CD14-positive monocyte (primary cell): ENCODE measurements at regions not wholly inside any gene's neighbourhood (a gene's known extent, or its start where the extent isn't known, plus 50 kb on each side); places are given as distances from the start of the nearest gene placed in this dataset.

Experiments
- DNase-seq, 3 donors: peaks; one replicate each; pipeline ENCODE4 v3.0.0-alpha.2; 2011 to 2022
- H2AFZ ChIP-seq: 2 replicates; pipeline ENCODE4 v1.6.0; 2012; ENCODE audit warnings: mild to moderate bottlenecking, low read depth, low read length, inconsistent platforms; ENCODE audit not compliant: insufficient read depth, poor library complexity, severe bottlenecking
- H3K27ac ChIP-seq, 2 donors: 1 replicate in 1 of 2; 2 replicates in 1 of 2; pipeline ENCODE4 v1.5.1; 2012 to 2013; ENCODE audit warnings: low read length in 2 of 2, control low read depth in 1 of 2, inconsistent platforms in 1 of 2, low read depth in 1 of 2, mild to moderate bottlenecking in 1 of 2
- H3K27me3 ChIP-seq, 2 donors: one replicate each; pipeline versions ENCODE4 v1.6.0 to v1.6.1; 2011 to 2013; ENCODE audit warnings: low read length in 2 of 2; ENCODE audit not compliant: control insufficient read depth in 2 of 2, insufficient read depth in 2 of 2
- H3K36me3 ChIP-seq, 2 donors: replicated peaks in 1 of 2; 1 replicate in 1 of 2; 2 replicates in 1 of 2; pipeline versions ENCODE4 v1.5.1 to v1.6.1; 2012 to 2013; ENCODE audit warnings: low read length in 2 of 2, control low read depth in 1 of 2, inconsistent platforms in 1 of 2, mild to moderate bottlenecking in 1 of 2; ENCODE audit not compliant: insufficient read depth in 2 of 2, control insufficient read depth in 1 of 2
- H3K4me1 ChIP-seq, 2 donors: 1 replicate in 1 of 2; 2 replicates in 1 of 2; pipeline versions ENCODE4 v1.5.1 to v1.6.1; 2012 to 2013; ENCODE audit warnings: low read length in 2 of 2, control low read depth in 1 of 2, inconsistent platforms in 1 of 2, mild to moderate bottlenecking in 1 of 2, moderate library complexity in 1 of 2; ENCODE audit not compliant: insufficient read depth in 2 of 2, control insufficient read depth in 1 of 2
- H3K4me2 ChIP-seq: replicated peaks from 2 replicates; pipeline ENCODE3; 2012; ENCODE audit warnings: low read length, moderate library complexity, mild to moderate bottlenecking; ENCODE audit not compliant: poor library complexity, severe bottlenecking; ENCODE audit errors: extremely low read depth
- H3K4me3 ChIP-seq, 3 experiments: fragments of 200-600 bp in 1 of 3; sonication (generic) in 1 of 3; replicated peaks in 1 of 3; 1 replicate in 2 of 3; 2 replicates in 1 of 3; pipeline ENCODE4 v1.5.1; 2011 to 2013; ENCODE audit warnings: low read length in 3 of 3, mild to moderate bottlenecking in 3 of 3, control low read depth in 2 of 3, low read depth in 2 of 3, inconsistent platforms in 1 of 3, moderate library complexity in 1 of 3
- H3K79me2 ChIP-seq: 2 replicates; pipeline ENCODE4 v1.6.0; 2012; ENCODE audit warnings: mild to moderate bottlenecking, control low read depth, inconsistent platforms, low read length, moderate library complexity; ENCODE audit not compliant: insufficient read depth
- H3K9ac ChIP-seq: 2 replicates; pipeline ENCODE4 v1.6.0; 2017; ENCODE audit warnings: low read length, mild to moderate bottlenecking; ENCODE audit not compliant: insufficient read depth, poor library complexity, severe bottlenecking
- H3K9me3 ChIP-seq, 2 donors: replicated peaks in 1 of 2; 1 replicate in 1 of 2; 2 replicates in 1 of 2; pipeline versions ENCODE4 v1.5.1 to v1.6.1; 2012 to 2013; ENCODE audit warnings: low read length in 2 of 2, control low read depth in 1 of 2; ENCODE audit not compliant: control insufficient read depth in 1 of 2, insufficient read depth in 1 of 2
- H4K20me1 ChIP-seq: 2 replicates; pipeline ENCODE4 v1.6.0; 2012; ENCODE audit warnings: mild to moderate bottlenecking, low read length, control low read depth, moderate library complexity; ENCODE audit not compliant: insufficient read depth
- H3K27ac Mint-ChIP-seq, 7 donors: one replicate each; pipeline ENCODE4 v1.8.0; 2020; ENCODE audit warnings: mild to moderate bottlenecking in 7 of 7, mixed read lengths in 7 of 7, moderate library complexity in 6 of 7, inconsistent platforms in 2 of 7
- H3K27me3 Mint-ChIP-seq, 3 donors: one replicate each; pipeline ENCODE4 v1.8.0; 2021 to 2022; ENCODE audit warnings: low read depth in 3 of 3, mild to moderate bottlenecking in 3 of 3, mixed read lengths in 3 of 3, moderate library complexity in 3 of 3, inconsistent platforms in 1 of 3
- H3K36me3 Mint-ChIP-seq, 2 donors: one replicate each; pipeline ENCODE4 v1.8.0; 2020; ENCODE audit warnings: mixed read lengths in 2 of 2, inconsistent platforms in 1 of 2, mild to moderate bottlenecking in 1 of 2
- H3K4me1 Mint-ChIP-seq: one replicate; pipeline ENCODE4 v1.8.0; 2020; ENCODE audit warnings: mild to moderate bottlenecking, mixed read lengths
- H3K4me3 Mint-ChIP-seq, 2 donors: one replicate each; pipeline ENCODE4 v1.8.0; 2020; ENCODE audit warnings: mild to moderate bottlenecking in 2 of 2, mixed read lengths in 2 of 2, moderate library complexity in 1 of 2
- H3K9me3 Mint-ChIP-seq, 7 donors: one replicate each; pipeline ENCODE4 v1.8.0; 2020 to 2022; ENCODE audit warnings: mixed read lengths in 7 of 7, mild to moderate bottlenecking in 6 of 7, moderate library complexity in 6 of 7, inconsistent platforms in 2 of 7
- WGBS: methylation state at CpG from one replicate; pipeline ENCODE4 v1.1.5; 2013; ENCODE audit warnings: missing lambda C conversion rate; ENCODE audit not compliant: insufficient coverage; 5-methylcytosine and 5-hydroxymethylcytosine counted together
- intact Hi-C, 2 donors: fragments of 100-400 bp; cut with micrococcal nuclease; formaldehyde crosslinking; loops; one replicate each; pipeline versions ENCODE4 v1.15.0 to v1.15.1; 2023
- TF ChIP-seq, protein P1 (sequence below): fragments of 200-600 bp; IDR thresholded peaks from one replicate; pipeline ENCODE4 v1.8.0; 2022; ENCODE audit warnings: antibody characterized with exemption, mild to moderate bottlenecking

DNA sequence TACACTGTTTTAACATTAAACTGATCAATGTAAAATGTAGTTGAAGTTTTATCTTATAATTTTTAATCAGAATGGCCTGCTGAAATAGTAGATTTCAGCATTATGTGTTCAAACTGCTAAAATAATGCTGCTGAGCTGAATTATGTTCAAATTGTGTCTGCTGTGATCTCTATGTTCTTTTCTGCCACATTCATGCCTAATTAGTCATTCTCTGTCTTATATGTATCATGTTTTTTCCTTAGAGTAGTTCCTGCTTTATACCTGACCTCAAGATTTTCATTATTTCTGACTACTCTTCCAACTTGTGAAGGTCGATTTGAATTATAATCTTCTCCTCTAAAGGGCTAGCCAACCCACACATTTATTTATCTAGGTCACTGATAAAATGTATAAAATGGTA, 476.7 kb upstream of the EPHA7 start:
- no peak overlapping the region for H3K27ac ChIP-seq
- H4K20me1 ChIP-seq = no peaks in the 10 kb centered on the region
- no peaks in the 10 kb centered on the region for H3K27me3 ChIP-seq
- H3K4me2 ChIP-seq = no peak overlapping the region
- TF ChIP-seq, protein P1, sequence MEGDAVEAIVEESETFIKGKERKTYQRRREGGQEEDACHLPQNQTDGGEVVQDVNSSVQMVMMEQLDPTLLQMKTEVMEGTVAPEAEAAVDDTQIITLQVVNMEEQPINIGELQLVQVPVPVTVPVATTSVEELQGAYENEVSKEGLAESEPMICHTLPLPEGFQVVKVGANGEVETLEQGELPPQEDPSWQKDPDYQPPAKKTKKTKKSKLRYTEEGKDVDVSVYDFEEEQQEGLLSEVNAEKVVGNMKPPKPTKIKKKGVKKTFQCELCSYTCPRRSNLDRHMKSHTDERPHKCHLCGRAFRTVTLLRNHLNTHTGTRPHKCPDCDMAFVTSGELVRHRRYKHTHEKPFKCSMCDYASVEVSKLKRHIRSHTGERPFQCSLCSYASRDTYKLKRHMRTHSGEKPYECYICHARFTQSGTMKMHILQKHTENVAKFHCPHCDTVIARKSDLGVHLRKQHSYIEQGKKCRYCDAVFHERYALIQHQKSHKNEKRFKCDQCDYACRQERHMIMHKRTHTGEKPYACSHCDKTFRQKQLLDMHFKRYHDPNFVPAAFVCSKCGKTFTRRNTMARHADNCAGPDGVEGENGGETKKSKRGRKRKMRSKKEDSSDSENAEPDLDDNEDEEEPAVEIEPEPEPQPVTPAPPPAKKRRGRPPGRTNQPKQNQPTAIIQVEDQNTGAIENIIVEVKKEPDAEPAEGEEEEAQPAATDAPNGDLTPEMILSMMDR = no peak
- no peaks in the 10 kb centered on the region for H3K9me3 ChIP-seq
- Mint-ChIP-seq H3K36me3 (no peaks in the 10 kb centered on the region), H3K4me1 (no peaks in the 10 kb centered on the region), H3K27me3 (no peaks in the 10 kb centered on the region), H3K4me3 (no peak overlapping the region), H3K9me3 (peaks cover 0 to 3% (median 0%) of the 10 kb centered on the region in 7 donors), H3K27ac (no peak overlapping the region)
- no peak overlapping the region for H3K4me3 ChIP-seq
- DNase-seq = no peak
- H3K9ac ChIP-seq = no peak overlapping the region
- WGBS = no CpG with 5 or more reads among the region's 1 CpG
- intact Hi-C loops = no loop called here
- H3K4me1 ChIP-seq = no peaks in the 10 kb centered on the region
- H3K36me3 ChIP-seq = no peaks in the 10 kb centered on the region
- H3K79me2 ChIP-seq = no peaks in the 10 kb centered on the region
- no peak overlapping the region for H2AFZ ChIP-seq

DNA sequence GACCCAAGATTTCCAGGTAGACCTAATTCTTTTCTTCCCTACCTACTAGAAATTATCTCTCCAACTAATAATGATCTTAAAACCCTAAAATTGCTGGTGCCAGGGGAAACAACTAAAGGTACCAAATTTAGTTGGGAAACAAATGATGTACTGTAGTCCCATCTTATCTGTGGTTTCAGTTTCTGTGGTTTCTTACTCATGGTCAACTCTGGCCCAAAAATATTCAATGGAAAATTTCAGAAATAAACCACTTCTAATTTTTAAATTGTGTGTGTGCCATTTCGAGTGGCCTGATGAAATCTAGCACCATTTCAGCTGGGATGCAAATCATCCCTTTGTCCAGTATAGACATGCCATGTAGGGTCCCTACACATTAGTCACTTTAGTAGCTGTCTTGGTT, 475.2 kb upstream of the EPHA7 start:
- intact Hi-C loops = no loop called here
- H3K4me3 ChIP-seq = no peak overlapping the region
- no peak overlapping the region for H3K27ac Mint-ChIP-seq
- no peak overlapping the region for H3K4me2 ChIP-seq
- no peaks in the 10 kb centered on the region for H3K4me1 Mint-ChIP-seq
- H3K9ac ChIP-seq = no peak overlapping the region
- no CpG with 5 or more reads among the region's 1 CpG for WGBS
- H3K4me1 ChIP-seq = no peaks in the 10 kb centered on the region
- H3K9me3 Mint-ChIP-seq = peaks cover 0 to 3% (median 0%) of the 10 kb centered on the region in 7 donors
- H3K36me3 Mint-ChIP-seq = no peaks in the 10 kb centered on the region
- H3K27me3 ChIP-seq = no peaks in the 10 kb centered on the region
- H3K36me3 ChIP-seq = no peaks in the 10 kb centered on the region
- H3K9me3 ChIP-seq = no peaks in the 10 kb centered on the region
- H3K79me2 ChIP-seq = no peaks in the 10 kb centered on the region
- no peak for DNase-seq
- H3K4me3 Mint-ChIP-seq = no peak overlapping the region
- H3K27ac ChIP-seq = no peak overlapping the region
- no peaks in the 10 kb centered on the region for H3K27me3 Mint-ChIP-seq
- TF ChIP-seq, protein P1 = no peak
- H2AFZ ChIP-seq = no peak overlapping the region
- H4K20me1 ChIP-seq = no peaks in the 10 kb centered on the region
